ENCODE measurements at regions not wholly inside any gene's neighbourhood (a gene's known extent, or its start where the extent isn't known, plus 50 kb on each side); places are given as distances from the start of the nearest gene placed in this dataset.
A peak's percentile ranks its signal among the peaks of the same experiment; 100 is the strongest.

DNA sequence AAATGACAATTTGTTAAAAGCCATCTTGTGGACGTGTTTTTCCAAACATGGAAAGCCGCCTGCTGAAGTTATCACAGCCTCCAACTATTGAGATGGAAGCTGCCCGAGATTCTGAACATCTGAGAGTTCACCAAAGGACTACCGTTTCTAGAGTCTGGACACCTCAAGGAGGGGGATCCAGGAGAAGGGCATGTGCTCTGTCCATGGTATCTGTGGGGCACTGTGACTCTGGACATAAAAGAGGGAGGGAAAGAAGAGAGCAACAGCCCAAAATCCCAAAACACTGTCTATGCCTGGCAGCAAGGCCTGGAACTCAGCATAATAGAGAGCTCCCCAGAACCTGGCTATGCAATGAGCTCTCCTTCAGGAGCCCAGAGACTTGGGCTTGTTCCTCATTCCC, 319.9 kb downstream of the EN1 start:
- no peak for DNase-seq (ENCODE audit: low read depth in 1 of 2, low spot score in 1 of 2)
- Histone ChIP-seq H3K27ac (no peak overlapping the region), H3K4me3 (no peak overlapping the region), H3K9me3 (no peaks in the 10 kb centered on the region), H3K4me2 (no peak overlapping the region), H3K4me1 (no peaks in the 10 kb centered on the region)
- TF ChIP-seq, protein P1, sequence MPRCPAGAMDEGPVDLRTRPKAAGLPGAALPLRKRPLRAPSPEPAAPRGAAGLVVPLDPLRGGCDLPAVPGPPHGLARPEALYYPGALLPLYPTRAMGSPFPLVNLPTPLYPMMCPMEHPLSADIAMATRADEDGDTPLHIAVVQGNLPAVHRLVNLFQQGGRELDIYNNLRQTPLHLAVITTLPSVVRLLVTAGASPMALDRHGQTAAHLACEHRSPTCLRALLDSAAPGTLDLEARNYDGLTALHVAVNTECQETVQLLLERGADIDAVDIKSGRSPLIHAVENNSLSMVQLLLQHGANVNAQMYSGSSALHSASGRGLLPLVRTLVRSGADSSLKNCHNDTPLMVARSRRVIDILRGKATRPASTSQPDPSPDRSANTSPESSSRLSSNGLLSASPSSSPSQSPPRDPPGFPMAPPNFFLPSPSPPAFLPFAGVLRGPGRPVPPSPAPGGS (IDR thresholded peaks at IDR 0.05) = no peak
- TF ChIP-seq, protein P2, sequence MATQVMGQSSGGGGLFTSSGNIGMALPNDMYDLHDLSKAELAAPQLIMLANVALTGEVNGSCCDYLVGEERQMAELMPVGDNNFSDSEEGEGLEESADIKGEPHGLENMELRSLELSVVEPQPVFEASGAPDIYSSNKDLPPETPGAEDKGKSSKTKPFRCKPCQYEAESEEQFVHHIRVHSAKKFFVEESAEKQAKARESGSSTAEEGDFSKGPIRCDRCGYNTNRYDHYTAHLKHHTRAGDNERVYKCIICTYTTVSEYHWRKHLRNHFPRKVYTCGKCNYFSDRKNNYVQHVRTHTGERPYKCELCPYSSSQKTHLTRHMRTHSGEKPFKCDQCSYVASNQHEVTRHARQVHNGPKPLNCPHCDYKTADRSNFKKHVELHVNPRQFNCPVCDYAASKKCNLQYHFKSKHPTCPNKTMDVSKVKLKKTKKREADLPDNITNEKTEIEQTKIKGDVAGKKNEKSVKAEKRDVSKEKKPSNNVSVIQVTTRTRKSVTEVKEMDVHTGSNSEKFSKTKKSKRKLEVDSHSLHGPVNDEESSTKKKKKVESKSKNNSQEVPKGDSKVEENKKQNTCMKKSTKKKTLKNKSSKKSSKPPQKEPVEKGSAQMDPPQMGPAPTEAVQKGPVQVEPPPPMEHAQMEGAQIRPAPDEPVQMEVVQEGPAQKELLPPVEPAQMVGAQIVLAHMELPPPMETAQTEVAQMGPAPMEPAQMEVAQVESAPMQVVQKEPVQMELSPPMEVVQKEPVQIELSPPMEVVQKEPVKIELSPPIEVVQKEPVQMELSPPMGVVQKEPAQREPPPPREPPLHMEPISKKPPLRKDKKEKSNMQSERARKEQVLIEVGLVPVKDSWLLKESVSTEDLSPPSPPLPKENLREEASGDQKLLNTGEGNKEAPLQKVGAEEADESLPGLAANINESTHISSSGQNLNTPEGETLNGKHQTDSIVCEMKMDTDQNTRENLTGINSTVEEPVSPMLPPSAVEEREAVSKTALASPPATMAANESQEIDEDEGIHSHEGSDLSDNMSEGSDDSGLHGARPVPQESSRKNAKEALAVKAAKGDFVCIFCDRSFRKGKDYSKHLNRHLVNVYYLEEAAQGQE (IDR thresholded peaks at IDR 0.05) = peak; percentile 49; the same call in 1 of the 2 replicates
- ATAC-seq = no peak
- ChIA-PET CTCF (interaction anchor here (0.8 to 1.9 kb wide), 4 partner anchors 12 to 328 kb away, joined by 3 to 8 read pairs (median 4); no protein-coding TSS in a partner anchor), POLR2A (no interaction called here)
- WGBS (ENCODE audit: missing lambda C conversion rate) = 6% methylated on average over 4 of the region's 4 CpGs
- no peak for FAIRE-seq

DNA sequence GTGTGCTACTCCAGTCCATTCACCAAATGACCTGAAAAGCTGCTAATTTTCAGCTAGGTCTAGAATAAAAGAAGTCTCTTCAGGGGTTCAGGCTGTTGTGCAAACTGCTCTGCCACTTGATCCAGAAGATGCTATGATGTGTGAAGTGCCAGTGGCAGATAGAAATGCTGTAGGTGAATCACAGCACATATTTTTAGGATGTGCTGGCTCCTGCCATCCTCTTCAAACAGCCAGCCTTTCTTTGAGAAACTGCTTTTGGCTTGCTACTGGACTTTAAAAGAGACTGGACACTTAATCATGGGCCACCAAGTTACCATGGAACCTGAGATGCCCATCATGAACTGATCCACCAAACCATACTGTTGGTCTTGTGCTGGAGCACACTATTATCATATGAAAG, 322.1 kb downstream of the EN1 start:
- CTCF ChIA-PET = no interaction called here
- Histone ChIP-seq H3K27ac (no peak overlapping the region), H3K4me3 (no peak overlapping the region), H3K4me2 (no peak overlapping the region), H3K9me3 (peaks cover 10% of the 10 kb centered on the region; the same call in 1 of the 3 replicates), H3K4me1 (no peaks in the 10 kb centered on the region)
- FAIRE-seq (no peak), DNase-seq (ENCODE audit: low read depth in 1 of 2, low spot score in 1 of 2) (no peak), ATAC-seq (no peak)
- no peak for TF ChIP-seq RARB (CRISPR knock-in tag; IDR thresholded peaks at IDR 0.05)
- TF ChIP-seq HOXA7 (CRISPR knock-in tag; IDR thresholded peaks at IDR 0.05) = no peak
- TF ChIP-seq POLR2AphosphoS2 (conservative IDR thresholded peaks at IDR 0.05; ENCODE audit: low read length) = no peak
- TF ChIP-seq, protein P3, sequence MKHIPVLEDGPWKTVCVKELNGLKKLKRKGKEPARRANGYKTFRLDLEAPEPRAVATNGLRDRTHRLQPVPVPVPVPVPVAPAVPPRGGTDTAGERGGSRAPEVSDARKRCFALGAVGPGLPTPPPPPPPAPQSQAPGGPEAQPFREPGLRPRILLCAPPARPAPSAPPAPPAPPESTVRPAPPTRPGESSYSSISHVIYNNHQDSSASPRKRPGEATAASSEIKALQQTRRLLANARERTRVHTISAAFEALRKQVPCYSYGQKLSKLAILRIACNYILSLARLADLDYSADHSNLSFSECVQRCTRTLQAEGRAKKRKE (CRISPR knock-in tag; IDR thresholded peaks at IDR 0.05; ENCODE audit: low read depth) = no peak
- TF ChIP-seq CHD4 (IDR thresholded peaks at IDR 0.05; ENCODE audit: borderline replicate concordance) = no peak
- TF ChIP-seq MAFK (IDR thresholded peaks at IDR 0.05; ENCODE audit: partially characterized antibody) = no peak
- TF ChIP-seq, protein P4, sequence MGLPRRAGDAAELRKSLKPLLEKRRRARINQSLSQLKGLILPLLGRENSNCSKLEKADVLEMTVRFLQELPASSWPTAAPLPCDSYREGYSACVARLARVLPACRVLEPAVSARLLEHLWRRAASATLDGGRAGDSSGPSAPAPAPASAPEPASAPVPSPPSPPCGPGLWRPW (IDR thresholded peaks at IDR 0.05) = no peak
- TF ChIP-seq, protein P5, sequence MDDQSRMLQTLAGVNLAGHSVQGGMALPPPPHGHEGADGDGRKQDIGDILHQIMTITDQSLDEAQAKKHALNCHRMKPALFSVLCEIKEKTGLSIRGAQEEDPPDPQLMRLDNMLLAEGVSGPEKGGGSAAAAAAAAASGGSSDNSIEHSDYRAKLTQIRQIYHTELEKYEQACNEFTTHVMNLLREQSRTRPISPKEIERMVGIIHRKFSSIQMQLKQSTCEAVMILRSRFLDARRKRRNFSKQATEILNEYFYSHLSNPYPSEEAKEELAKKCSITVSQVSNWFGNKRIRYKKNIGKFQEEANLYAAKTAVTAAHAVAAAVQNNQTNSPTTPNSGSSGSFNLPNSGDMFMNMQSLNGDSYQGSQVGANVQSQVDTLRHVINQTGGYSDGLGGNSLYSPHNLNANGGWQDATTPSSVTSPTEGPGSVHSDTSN (IDR thresholded peaks at IDR 0.05) = no peak
- TF ChIP-seq NR3C1 (IDR thresholded peaks at IDR 0.05) = no peak
- TF ChIP-seq MAZ (IDR thresholded peaks at IDR 0.05; ENCODE audit: borderline replicate concordance, low read depth, low read length) = no peak
- TF ChIP-seq RFX5 (IDR thresholded peaks at IDR 0.05) = no peak
- TF ChIP-seq, protein P1 (IDR thresholded peaks at IDR 0.05) = no peak
- no peak for TF ChIP-seq CBX8 (IDR thresholded peaks at IDR 0.05)
- no peak for TF ChIP-seq GATA3 (IDR thresholded peaks at IDR 0.05; ENCODE audit: borderline replicate concordance)
- TF ChIP-seq JUNB (IDR thresholded peaks at IDR 0.05) = no peak
- no peak for TF ChIP-seq SMC3 (IDR thresholded peaks at IDR 0.05)
- POLR2A ChIA-PET = no interaction called here
